GM04504 (cell line): ENCODE measurements at regions not wholly inside any gene's neighbourhood (a gene's known extent, or its start where the extent isn't known, plus 50 kb on each side); places are given as distances from the start of the nearest gene placed in this dataset.
A peak's percentile ranks its signal among the peaks of the same experiment; 100 is the strongest.

Experiments used
- DNase-seq: peaks from one replicate; pipeline ENCODE4 v3.0.0-alpha.2; 2012; ENCODE audit warnings: low read depth

DNA sequence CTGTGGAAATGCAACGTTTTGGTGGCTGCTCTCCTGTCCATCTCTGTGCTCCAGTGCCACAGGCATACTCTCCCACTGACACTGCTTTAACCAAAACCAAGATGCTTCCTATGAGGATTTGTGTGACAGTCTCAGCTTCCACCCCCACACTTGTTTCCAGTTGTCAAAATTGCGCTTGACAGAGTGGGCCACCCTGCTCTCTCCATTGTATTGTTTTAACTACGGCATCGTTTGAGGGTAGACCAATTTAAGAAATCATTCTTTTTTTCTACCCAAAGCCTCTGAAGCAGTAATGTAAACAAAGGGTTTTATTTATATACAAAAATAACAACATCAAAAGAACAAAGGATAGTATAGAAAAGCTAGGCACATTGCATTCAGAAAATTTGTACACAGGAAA lies 178.0 kb downstream of the INHBA start:
- DNase-seq, result no peak

DNA sequence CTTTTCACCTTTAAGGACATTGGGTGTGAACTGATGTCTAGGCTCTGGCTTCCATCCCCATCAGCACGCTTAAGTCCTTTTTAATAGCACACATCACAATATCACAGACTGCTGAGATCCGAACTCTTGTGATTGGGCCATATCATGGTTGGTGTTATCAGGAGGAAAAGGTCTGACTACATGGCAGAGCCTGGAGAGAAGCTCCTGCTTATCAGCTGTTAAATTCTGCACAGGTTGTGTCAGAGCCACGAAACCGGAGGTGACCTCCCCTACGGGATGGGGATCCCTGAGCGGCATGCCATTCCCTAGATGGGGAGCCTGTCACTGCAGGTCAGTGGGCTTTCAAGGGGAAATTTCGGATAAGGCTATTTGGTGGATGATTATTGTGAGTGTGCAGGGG lies 182.4 kb downstream of the INHBA start:
- no peak for DNase-seq

DNA sequence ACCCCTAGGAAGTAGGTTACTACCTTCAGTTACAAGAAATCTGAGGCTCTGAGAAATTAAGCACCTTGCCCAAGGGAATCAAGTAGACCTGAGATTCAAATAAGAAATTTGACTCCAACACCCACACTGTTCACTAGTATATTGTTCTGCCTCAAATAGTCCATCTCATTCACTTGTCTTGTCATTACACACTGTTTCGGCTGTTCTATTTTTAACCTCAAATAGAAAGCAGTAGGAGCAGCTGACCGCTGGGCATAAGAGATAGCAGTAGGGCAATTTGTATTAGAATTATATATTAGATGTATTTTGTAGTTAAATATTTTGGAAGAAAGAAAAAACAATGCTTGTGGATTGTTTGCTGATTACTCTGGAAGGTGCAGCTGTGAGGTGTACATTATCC lies 185.1 kb downstream of the INHBA start:
- DNase-seq, result no peak

DNA sequence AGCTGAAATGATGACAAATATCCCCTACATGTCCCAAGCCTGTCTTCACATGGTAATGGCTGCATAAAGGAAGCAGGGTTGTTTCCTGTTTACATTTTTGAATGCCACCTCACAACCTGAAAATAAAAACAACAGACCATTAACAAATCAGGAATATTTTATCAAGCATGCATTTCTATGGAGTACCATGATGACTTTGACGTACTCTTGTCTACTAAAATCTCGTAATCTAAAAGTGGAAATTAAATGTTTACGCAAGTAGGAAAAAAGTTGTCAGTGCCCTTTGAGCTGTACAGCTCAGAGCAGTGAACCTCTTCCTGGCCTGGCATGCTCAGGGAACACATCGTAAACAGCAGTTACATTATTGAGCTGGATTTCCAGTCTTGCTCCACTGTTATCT lies 194.1 kb downstream of the INHBA start:
- no peak for DNase-seq

DNA sequence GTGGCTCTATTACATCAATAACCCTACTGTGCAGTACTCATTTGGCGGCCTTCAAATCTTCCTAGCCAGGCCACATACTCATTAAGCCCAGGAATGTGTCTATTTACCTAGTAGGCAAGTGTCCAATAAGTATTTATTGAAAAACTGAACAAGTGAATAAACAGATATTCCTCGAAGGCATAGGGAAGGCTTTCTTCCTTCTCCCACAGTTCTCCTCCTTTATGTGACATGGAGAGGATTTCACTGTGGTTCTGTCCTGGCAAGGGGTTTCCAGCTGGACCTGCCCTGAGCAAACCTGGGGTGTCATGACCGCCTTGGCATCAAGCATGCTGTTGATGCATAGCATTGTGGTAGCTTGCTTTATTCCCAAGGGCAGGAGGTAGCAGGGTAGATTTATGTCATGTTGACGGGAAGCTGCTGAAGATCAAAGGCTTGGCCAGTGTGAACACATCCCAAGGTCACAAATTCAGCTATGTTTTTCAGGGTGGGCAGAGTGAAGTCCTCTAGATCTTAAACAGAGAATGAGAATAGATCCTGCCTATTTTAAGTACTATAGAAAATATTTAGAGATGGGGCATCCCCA lies 195.1 kb downstream of the INHBA start:
- no peak for DNase-seq

- DNase-seq, result no peak
These were observed 198.5 kb downstream of the INHBA start for GRCh38 chr7:41504214-41504980.

- DNase-seq, result no peak
These were observed 199.5 kb downstream of the INHBA start for GRCh38 chr7:41503438-41503837.

DNA sequence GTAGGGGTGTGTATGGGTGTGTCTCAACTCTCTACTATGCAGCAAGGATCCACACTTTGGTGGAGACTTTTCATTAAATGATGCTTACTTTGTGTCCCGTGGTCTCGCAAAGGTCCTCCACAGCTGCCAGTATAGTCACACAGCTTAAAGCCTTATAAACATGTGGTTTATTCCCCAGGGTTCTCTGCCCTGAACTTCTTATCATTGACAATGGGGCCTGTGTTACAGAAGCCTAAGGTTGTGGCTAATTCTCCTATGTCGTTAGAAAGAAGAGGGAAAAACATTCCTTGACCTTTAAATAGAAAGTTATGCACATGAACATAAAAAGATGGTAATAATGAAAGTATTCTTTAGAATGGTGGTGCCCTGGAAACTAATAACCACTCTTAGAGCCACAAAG lies 201.4 kb downstream of the INHBA start:
- DNase-seq, result no peak

DNA sequence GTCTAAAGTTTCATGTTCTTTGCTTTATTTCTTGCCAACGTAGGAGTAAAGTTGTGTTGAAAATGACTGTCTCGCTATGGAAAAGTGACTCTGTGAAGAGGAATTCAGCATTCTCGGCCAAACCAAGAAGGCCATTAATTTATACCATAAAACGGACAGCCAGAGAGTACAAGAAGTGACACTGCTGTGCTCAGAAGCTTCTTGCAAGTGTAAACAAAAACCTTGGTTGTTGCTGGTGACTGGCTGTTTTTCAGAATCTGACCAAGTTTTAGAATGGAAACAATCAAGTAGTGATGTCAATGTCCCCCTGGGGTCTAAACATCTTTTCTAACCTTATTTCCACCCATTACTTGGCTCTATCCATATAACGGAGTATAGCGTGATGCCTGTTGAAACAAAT lies 201.9 kb downstream of the INHBA start:
- peak; percentile 71 for DNase-seq

- DNase-seq, result no peak
These were observed 210.3 kb downstream of the INHBA start for GRCh38 chr7:41492603-41493002.

GRCh38 chr7:41491883-41492471 lies 210.9 kb downstream of the INHBA start:
- DNase-seq, result no peak

GRCh38 chr7:41491308-41491707 lies 211.6 kb downstream of the INHBA start:
- DNase-seq, result no peak

DNA sequence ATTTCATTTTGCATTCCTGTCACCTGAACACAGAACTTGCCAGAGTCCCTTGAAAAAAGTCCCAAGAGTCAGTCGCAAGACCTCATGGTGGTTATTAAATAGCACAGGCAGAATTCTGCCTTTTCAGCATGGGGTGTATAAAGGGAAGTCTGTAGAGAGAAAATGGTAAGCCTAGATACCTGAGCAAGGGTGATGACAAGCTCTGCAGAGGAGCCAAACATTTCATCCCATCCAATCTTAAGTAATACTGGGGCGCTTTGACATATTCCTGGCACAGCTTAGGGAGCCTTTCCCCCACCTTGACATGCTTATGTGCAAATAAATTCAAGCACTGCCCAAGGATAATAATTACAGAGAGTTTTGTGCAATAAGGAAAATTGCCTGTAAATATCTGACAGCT lies 213.0 kb downstream of the INHBA start:
- no peak for DNase-seq

DNA sequence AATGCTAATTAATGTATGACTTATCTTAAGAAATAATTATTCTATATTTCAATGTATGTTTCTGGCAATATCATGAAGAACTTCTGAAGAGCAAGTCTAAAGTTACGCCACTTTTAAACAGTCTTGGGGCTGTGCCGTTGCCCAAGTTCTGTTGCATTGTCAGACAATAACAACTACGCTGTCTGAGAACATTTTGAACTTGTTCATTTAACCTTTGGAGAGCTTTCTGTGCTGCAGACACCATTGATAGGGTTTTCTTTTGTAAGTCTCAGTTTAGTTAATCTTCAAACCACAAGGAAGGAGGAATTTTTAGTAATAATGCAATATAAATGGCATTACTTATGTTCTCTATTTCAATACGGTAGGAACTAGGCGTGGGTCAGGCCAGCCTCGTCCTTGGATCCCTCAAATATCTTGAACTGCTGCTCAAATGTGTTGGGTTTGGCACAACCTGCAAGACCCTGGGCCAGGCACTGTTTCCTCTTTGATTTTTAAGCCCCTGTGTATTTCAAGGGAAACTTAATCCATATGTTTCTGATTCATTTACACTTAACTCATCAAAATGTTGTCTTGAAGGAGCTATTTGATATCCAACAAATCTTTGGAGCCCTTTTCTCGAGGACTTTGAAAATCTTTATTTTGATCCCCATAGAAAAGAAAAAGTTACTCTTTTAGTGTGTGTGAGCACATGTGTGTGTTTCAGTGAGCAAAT lies 215.5 kb downstream of the INHBA start:
- DNase-seq, result no peak

GRCh38 chr7:41481353-41481752 lies 221.5 kb downstream of the INHBA start:
- no peak for DNase-seq

GRCh38 chr7:41478187-41478586 lies 224.7 kb downstream of the INHBA start:
- DNase-seq, result no peak

- DNase-seq, result no peak
These were observed 226.5 kb downstream of the INHBA start for GRCh38 chr7:41476460-41476803.

DNA sequence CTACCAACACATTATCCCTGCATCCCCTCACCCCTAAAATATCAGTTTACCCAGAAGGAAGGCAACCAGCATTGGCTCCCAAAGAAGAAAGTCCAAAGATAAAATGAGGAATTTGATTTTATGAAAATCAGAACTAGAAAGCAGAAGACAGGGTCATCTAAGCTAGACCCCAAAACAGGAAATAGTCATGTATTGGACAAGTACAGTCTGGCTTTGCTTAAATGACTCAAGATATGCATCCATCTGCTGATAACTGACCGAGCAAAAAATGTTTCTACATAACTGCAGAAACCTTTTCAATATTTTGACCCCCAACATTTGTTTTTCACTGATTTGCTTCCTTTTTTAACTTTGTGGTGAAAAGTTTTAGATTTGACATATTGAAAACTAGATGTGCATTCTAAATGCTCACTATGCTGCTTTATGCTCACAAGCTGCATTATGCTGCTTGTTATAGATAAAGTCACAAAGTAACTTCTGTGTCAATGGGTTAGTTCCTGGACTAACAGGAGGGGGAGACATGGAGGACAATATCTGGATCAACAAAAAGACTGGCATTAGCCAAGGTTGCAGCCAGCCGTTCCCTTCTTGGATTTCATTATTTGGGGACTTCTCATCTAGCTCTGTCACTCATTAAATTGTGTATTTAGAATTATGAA lies 227.0 kb downstream of the INHBA start:
- DNase-seq, result no peak

DNA sequence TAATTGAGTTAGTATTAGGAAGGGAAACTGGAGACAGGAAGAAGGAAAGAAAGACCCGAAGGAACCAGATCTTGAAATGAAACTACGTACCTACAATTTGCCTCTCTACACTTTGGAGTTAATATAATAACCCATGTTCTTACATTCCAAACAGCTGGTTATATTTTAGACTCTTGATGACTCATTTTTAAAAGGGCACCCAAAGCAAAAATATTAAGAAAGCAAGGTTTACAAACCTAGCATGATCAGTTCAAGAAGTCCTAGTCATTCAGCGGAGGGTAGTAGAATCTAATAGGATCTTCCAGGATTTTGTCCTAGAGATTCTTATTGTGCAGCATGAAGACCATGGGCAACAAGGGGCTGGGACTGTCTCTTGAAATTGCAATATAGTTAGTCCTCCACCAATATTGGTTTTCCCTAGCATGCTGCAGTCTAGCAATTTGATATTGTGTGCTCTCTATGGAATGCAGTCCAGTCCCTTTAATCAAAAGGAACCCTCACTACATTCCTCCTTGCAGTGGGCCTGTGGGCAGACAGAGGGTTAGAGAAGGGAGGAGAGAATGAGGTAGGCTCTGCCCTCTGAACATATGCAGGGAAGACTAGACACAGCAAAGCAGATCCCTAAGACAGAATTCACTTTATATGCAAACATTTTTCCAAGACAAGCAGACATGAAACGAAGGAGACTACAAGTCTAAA lies 230.3 kb downstream of the INHBA start:
- DNase-seq, result no peak

- DNase-seq, result no peak
These were observed 232.8 kb downstream of the INHBA start for GRCh38 chr7:41470081-41470480.

DNA sequence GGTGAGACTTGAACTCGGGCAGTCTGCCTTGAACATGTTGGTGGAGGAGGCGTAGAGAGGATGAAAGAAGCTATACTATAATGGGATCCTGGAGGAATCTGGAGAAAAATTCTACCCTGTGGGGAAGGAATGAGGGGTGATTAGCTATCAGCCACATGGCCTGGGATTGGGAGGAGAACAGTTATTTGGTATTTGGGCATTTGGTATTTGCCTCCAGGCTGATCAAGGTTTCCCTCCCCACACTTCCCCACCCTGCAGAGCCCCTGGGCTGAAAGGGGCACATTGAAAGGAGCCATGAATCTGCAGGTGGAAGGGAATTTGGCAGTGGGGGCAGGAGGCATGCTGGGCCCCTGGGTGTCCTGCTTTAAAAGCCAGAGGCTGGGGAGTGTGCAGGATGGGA lies 235.3 kb downstream of the INHBA start:
- DNase-seq, result no peak
